HL-60 (cell line): ENCODE measurements at regions not wholly inside any gene's neighbourhood (a gene's known extent, or its start where the extent isn't known, plus 50 kb on each side); places are given as distances from the start of the nearest gene placed in this dataset.

Experiments
- DNase-seq, 2 experiments: peaks; one replicate each; pipeline ENCODE4 v3.0.0-alpha.2; 2010 to 2020; ENCODE audit warnings: low read depth in 1 of 2, low spot score in 1 of 2
- H3K27ac ChIP-seq: fragments of 250-450 bp; sonication (Bioruptor Pico); replicated peaks from 2 replicates; pipeline ENCODE4 v1.5.1; 2020; ENCODE audit warnings: mild to moderate bottlenecking, moderate library complexity
- H3K27me3 ChIP-seq: fragments of 250-450 bp; sonication (Bioruptor Pico); 2 replicates; pipeline ENCODE4 v1.5.1; 2021; ENCODE audit warnings: mild to moderate bottlenecking, moderate library complexity; ENCODE audit not compliant: insufficient read depth, poor library complexity, severe bottlenecking
- H3K4me3 ChIP-seq: replicated peaks from 2 replicates; pipeline ENCODE4 v1.5.1; 2011; ENCODE audit warnings: mild to moderate bottlenecking, control low read depth, low read length; ENCODE audit not compliant: insufficient read depth
- CTCF ChIP-seq: IDR thresholded peaks from one replicate; pipeline ENCODE4 v1.5.1; 2011; ENCODE audit warnings: low read length, control low read depth, inconsistent platforms; ENCODE audit not compliant: insufficient read depth
- GABPA ChIP-seq: IDR thresholded peaks from 2 replicates; pipeline ENCODE4 v1.6.1; 2012; ENCODE audit warnings: low read depth
- POLR2AphosphoS5 ChIP-seq: IDR thresholded peaks from 2 replicates; pipeline ENCODE4 v1.6.1; 2012; ENCODE audit warnings: low read depth
- REST ChIP-seq: IDR thresholded peaks from 2 replicates; pipeline ENCODE4 v1.6.1; 2012; ENCODE audit warnings: low read depth; ENCODE audit not compliant: insufficient replicate concordance
- SPI1 ChIP-seq: IDR thresholded peaks from 2 replicates; pipeline ENCODE4 v1.6.1; 2012; ENCODE audit warnings: low read depth, mild to moderate bottlenecking, borderline replicate concordance

GRCh38 chr10:125332548-125333208 lies 172.3 kb upstream of the CTBP2 start:
- DNase-seq, result no peak
- Histone ChIP-seq H3K27ac (no peak overlapping the region), H3K4me3 (no peak overlapping the region), H3K27me3 (peaks cover 2% of the 10 kb centered on the region)
- no peak for TF ChIP-seq POLR2AphosphoS5

- H3K27ac ChIP-seq, result no peak overlapping the region
- no peak overlapping the region for H3K4me3 ChIP-seq
- no peak for TF ChIP-seq POLR2AphosphoS5
- no peak for TF ChIP-seq GABPA
- no peak for TF ChIP-seq REST
- no peak for TF ChIP-seq SPI1
- TF ChIP-seq CTCF, result no peak
- DNase-seq, result no peak
- H3K27me3 ChIP-seq, result peaks cover 2% of the 10 kb centered on the region
Measured at GRCh38 chr10:125331056-125331455, 170.7 kb upstream of the CTBP2 start.

GRCh38 chr10:125329056-125329455 lies 168.7 kb upstream of the CTBP2 start:
- Histone ChIP-seq H3K27ac (no peak overlapping the region), H3K27me3 (peaks cover 2% of the 10 kb centered on the region), H3K4me3 (no peak overlapping the region)
- DNase-seq, result no peak
- TF ChIP-seq REST, result no peak
- no peak for TF ChIP-seq GABPA
- no peak for TF ChIP-seq POLR2AphosphoS5
- TF ChIP-seq CTCF, result no peak
- no peak for TF ChIP-seq SPI1

- Histone ChIP-seq H3K4me3 (no peak overlapping the region), H3K27me3 (no peaks in the 10 kb centered on the region), H3K27ac (no peak overlapping the region)
- no peak for DNase-seq
- no peak for TF ChIP-seq REST
- no peak for TF ChIP-seq SPI1
- no peak for TF ChIP-seq POLR2AphosphoS5
- no peak for TF ChIP-seq CTCF
- no peak for TF ChIP-seq GABPA
Measured at GRCh38 chr10:125325326-125325725, 165.0 kb upstream of the CTBP2 start.
